ENCODE measurements at regions not wholly inside any gene's neighbourhood (a gene's known extent, or its start where the extent isn't known, plus 50 kb on each side); places are given as distances from the start of the nearest gene placed in this dataset.
"Not testable (repeated sequence)": the region's sequence is repeated elsewhere in the genome, so short reads cannot be mapped to it uniquely, and the experiment has no call there.

- TF ChIP-seq CREBBP (IDR thresholded peaks at IDR 0.05; ENCODE audit: low read depth, low read length) (no peak), DACH1 (IDR thresholded peaks at IDR 0.05; ENCODE audit: partially characterized antibody) (no peak), MAFK (IDR thresholded peaks at IDR 0.05; ENCODE audit: low read length) (no peak), FOXK1 (CRISPR knock-in tag; IDR thresholded peaks at IDR 0.05; ENCODE audit: borderline replicate concordance) (no peak), RBM15 (IDR thresholded peaks at IDR 0.05; ENCODE audit: insufficient read depth, low read length) (no peak), PBX2 (CRISPR knock-in tag; IDR thresholded peaks at IDR 0.05; ENCODE audit: low read depth) (no peak), PBX2 (tag; conservative IDR thresholded peaks at IDR 0.05; ENCODE audit: low read depth) (no peak)
Measured at GRCh38 chr6:128704601-128705000, 178.3 kb upstream of the LAMA2 start (continued).

DNA sequence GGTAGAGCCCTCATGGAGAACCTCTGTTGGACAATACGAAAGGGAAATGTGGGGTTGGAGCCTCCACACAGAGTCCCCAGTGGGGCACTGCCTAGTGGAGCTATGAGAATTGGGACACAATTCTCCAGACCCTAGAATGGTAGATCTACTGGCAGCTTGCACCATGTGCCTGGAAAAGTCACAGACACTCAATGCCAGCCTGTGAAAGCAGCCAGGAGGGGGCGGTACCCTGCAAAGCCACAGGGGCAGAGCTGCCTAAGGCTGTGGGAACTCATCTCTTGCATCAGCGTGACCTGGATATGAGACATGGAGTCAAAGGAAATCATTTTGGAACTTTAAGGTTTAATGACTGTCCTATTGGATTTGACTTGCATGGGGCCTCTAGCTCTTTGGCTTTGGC, 179.1 kb upstream of the LAMA2 start:
- H3K36me3 ChIP-seq (ENCODE audit: control insufficient read depth, insufficient read depth, low read length); ATAC-seq; BruUV-seq (replicated peaks); H3K9me3 ChIP-seq (replicated peaks; ENCODE audit: control insufficient read depth, insufficient read depth, low read depth, low read length); H3K79me2 ChIP-seq (ENCODE audit: control insufficient read depth, insufficient read depth, low read length); DNase-seq (ENCODE audit: extremely low read depth in 1 of 4, low spot score in 3 of 4); intact Hi-C loops (cut with micrococcal nuclease); H4K20me1 ChIP-seq (replicated peaks; ENCODE audit: control insufficient read depth, insufficient read depth, low read length); in situ Hi-C loops (cut with MboI); H2AFZ ChIP-seq (ENCODE audit: low read depth, low read length); H3K9ac ChIP-seq (ENCODE audit: insufficient read depth in 1 of 2, low read depth in 2 of 2, low read length in 2 of 2); H3K4me1 ChIP-seq (replicated peaks in 1 of 2; ENCODE audit: control insufficient read depth in 2 of 2, insufficient read depth in 2 of 2, low read length in 2 of 2); FAIRE-seq; H3K27me3 ChIP-seq (ENCODE audit: control insufficient read depth in 2 of 2, insufficient read depth in 2 of 2, low read length in 2 of 2); H3K27ac ChIP-seq (ENCODE audit: extremely low read depth, low read depth, low read length); CTCF ChIA-PET (ENCODE audit: low intra/inter-chr PET ratio); POLR2A ChIA-PET; H3K4me3 ChIP-seq; H3K4me2 ChIP-seq (ENCODE audit: insufficient read depth, low read length); H3K9me1 ChIP-seq (ENCODE audit: control insufficient read depth, insufficient read depth, low read length): not testable (repeated sequence)
- 4% methylated on average over 2 of the region's 3 CpGs for WGBS (ENCODE audit: insufficient coverage, low coverage, missing lambda C conversion rate)
